ENCODE measurements at regions not wholly inside any gene's neighbourhood (a gene's known extent, or its start where the extent isn't known, plus 50 kb on each side); places are given as distances from the start of the nearest gene placed in this dataset.

DNA sequence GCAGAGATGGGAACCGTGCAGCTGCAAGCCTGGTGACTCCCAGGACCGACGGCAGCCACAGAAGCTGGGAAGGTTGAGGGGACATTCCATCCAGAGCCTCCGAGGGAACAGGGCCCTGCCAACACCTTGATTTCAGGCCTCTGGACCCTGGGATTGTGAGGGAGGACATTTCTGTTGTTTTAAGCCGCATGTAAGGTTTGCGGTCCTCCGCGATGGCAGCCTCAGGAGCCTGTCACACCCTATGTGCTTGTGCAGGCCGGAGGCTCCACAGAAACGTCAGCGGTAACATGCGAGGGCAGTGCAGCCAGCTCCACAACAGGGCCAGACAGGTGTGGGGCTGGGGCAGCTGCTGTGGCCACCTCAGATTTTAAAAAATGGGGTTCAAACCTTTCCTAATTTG lies 144.7 kb upstream of the SHH start:
- no peak for TF ChIP-seq POLR2A (IDR thresholded peaks at IDR 0.05)
- TF ChIP-seq, protein P1, sequence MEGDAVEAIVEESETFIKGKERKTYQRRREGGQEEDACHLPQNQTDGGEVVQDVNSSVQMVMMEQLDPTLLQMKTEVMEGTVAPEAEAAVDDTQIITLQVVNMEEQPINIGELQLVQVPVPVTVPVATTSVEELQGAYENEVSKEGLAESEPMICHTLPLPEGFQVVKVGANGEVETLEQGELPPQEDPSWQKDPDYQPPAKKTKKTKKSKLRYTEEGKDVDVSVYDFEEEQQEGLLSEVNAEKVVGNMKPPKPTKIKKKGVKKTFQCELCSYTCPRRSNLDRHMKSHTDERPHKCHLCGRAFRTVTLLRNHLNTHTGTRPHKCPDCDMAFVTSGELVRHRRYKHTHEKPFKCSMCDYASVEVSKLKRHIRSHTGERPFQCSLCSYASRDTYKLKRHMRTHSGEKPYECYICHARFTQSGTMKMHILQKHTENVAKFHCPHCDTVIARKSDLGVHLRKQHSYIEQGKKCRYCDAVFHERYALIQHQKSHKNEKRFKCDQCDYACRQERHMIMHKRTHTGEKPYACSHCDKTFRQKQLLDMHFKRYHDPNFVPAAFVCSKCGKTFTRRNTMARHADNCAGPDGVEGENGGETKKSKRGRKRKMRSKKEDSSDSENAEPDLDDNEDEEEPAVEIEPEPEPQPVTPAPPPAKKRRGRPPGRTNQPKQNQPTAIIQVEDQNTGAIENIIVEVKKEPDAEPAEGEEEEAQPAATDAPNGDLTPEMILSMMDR (IDR thresholded peaks at IDR 0.05): no peak

Measured in thyroid gland (tissue), 4 donors.